Panc1 (cell line): ENCODE measurements at regions not wholly inside any gene's neighbourhood (a gene's known extent, or its start where the extent isn't known, plus 50 kb on each side); places are given as distances from the start of the nearest gene placed in this dataset.

Experiments used
- ATAC-seq: fragments of 200-7000 bp; cut with Tn5 transposase; 2 replicates; pipeline ENCODE4 v1.9.1; 2020; ENCODE audit warnings: mild to moderate bottlenecking, moderate library complexity
- BruUV-seq: library from RNA; stranded (reverse); fragments of 400-500 nt; replicated peaks from 2 replicates; lab custom pipeline; 2021; lab: Mats Ljungman, UMichigan
- CTCF ChIA-PET: fragments of 300-600 bp; sonication (Branson Sonifier 250); formaldehyde crosslinking; loops from one replicate; lab custom pipeline; 2022; ENCODE audit warnings: antibody characterized with exemption; lab: Charles Lee
- POLR2A ChIA-PET: fragments of 300-600 bp; sonication (Branson Sonifier 250); formaldehyde crosslinking; loops from one replicate; lab custom pipeline; 2022; ENCODE audit warnings: antibody characterized with exemption; lab: Charles Lee
- DNase-seq: peaks from one replicate; pipeline ENCODE4 v3.0.0-alpha.2; 2010; ENCODE audit warnings: low read depth, low spot score
- H3K27ac ChIP-seq: 2 replicates; pipeline ENCODE4 v1.5.1; 2011; ENCODE audit warnings: mild to moderate bottlenecking, low read length, inconsistent platforms
- H3K27me3 ChIP-seq: fragments of 200-500 bp; sonication (Bioruptor generic); 2 replicates; pipeline ENCODE4 v1.6.0; 2014; ENCODE audit warnings: low read length, inconsistent platforms; ENCODE audit not compliant: control insufficient read depth, insufficient read depth
- H3K36me3 ChIP-seq: fragments of 200-500 bp; sonication (Bioruptor generic); 2 replicates; pipeline ENCODE4 v1.5.1; 2014; ENCODE audit warnings: inconsistent platforms, mild to moderate bottlenecking, low read length, moderate library complexity; ENCODE audit not compliant: control insufficient read depth, insufficient read depth
- H3K4me1 ChIP-seq: 2 replicates; pipeline ENCODE4 v1.5.1; 2011; ENCODE audit warnings: inconsistent platforms, mild to moderate bottlenecking, low read length, moderate library complexity; ENCODE audit not compliant: control insufficient read depth, insufficient read depth
- H3K4me3 ChIP-seq, 2 experiments: 2 replicates each; pipeline ENCODE4 v1.5.1; 2011 to 2012; ENCODE audit warnings: low read depth in 2 of 2, low read length in 2 of 2, mild to moderate bottlenecking in 2 of 2, inconsistent platforms in 1 of 2, moderate library complexity in 1 of 2
- H3K9me3 ChIP-seq: fragments of 200-500 bp; sonication (Bioruptor generic); 2 replicates; pipeline ENCODE4 v1.5.1; 2014; ENCODE audit warnings: low read depth, mild to moderate bottlenecking, inconsistent platforms, low read length, moderate library complexity; ENCODE audit not compliant: control insufficient read depth, insufficient read depth
- CTCF ChIP-seq: fragments of 450-650 bp; IDR thresholded peaks from 2 replicates; pipeline ENCODE4 v1.5.1; 2017; ENCODE audit warnings: mild to moderate bottlenecking
- POLR2AphosphoS5 ChIP-seq: IDR thresholded peaks from 2 replicates; pipeline ENCODE4 v1.6.1; 2012; ENCODE audit warnings: mild to moderate bottlenecking, low read depth, low read length, moderate library complexity
- REST ChIP-seq, 2 experiments: IDR thresholded peaks; 2 replicates each; pipeline ENCODE4 v1.6.1; 2011 to 2012; ENCODE audit warnings: low read depth in 2 of 2, control low read depth in 1 of 2, low read length in 1 of 2, mild to moderate bottlenecking in 1 of 2, moderate library complexity in 1 of 2; ENCODE audit not compliant: insufficient read depth in 1 of 2
- SIN3A ChIP-seq: IDR thresholded peaks from 2 replicates; pipeline ENCODE4 v1.6.1; 2012; ENCODE audit warnings: low read depth, mild to moderate bottlenecking, low read length, moderate library complexity, borderline replicate concordance; ENCODE audit not compliant: insufficient read depth
- TCF7L2 ChIP-seq: IDR thresholded peaks from 2 replicates; pipeline ENCODE4 v1.6.1; 2011; ENCODE audit warnings: mild to moderate bottlenecking, low read depth, low read length, inconsistent platforms
- in situ Hi-C: cut with HindIII; loops from 2 replicates; pipeline ENCODE4 v1.10.0; 2016; ENCODE audit warnings: low sequenced_read_pairs, low pct_unique_long_range_greater_than_20kb
- intact Hi-C: fragments of 100-400 bp; cut with micrococcal nuclease; formaldehyde crosslinking; loops from one replicate; pipeline ENCODE4 v1.10.0; 2022; ENCODE audit not compliant: unreplicated experiment

GRCh38 chr5:167785106-167785505 is 506.3 kb upstream of the WWC1 start:
- Histone ChIP-seq H3K4me1 (no peaks in the 10 kb centered on the region), H3K9me3 (no peaks in the 10 kb centered on the region), H3K36me3 (no peaks in the 10 kb centered on the region), H3K27me3 (no peaks in the 10 kb centered on the region), H3K27ac (no peak overlapping the region), H3K4me3 (no peak overlapping the region)
- CTCF ChIA-PET, result no interaction called here
- POLR2A ChIA-PET, result no interaction called here
- ATAC-seq, result no peak
- intact Hi-C loops, result no loop called here
- TF ChIP-seq SIN3A (no peak), TCF7L2 (no peak), POLR2AphosphoS5 (no peak), CTCF (no peak), REST (IDR thresholded peaks at IDR 0.05; ENCODE audit: insufficient read depth in 1 of 2, low read depth in 2 of 2, low read length in 1 of 2) (no peak)
- in situ Hi-C loops, result no loop called here
- DNase-seq, result no peak
- BruUV-seq, result no TSS peak

GRCh38 chr5:167785901-167786300 is 505.5 kb upstream of the WWC1 start:
- Histone ChIP-seq H3K27ac (no peak overlapping the region), H3K36me3 (no peaks in the 10 kb centered on the region), H3K27me3 (no peaks in the 10 kb centered on the region), H3K4me1 (no peaks in the 10 kb centered on the region), H3K9me3 (no peaks in the 10 kb centered on the region), H3K4me3 (no peak overlapping the region)
- no TSS peak for BruUV-seq
- ChIA-PET CTCF (interaction anchor here (0.7 kb wide), 1 partner anchor 85 kb away, joined by 4 read pairs; no protein-coding TSS in a partner anchor), POLR2A (no interaction called here)
- TF ChIP-seq REST (IDR thresholded peaks at IDR 0.05; ENCODE audit: insufficient read depth in 1 of 2, low read depth in 2 of 2, low read length in 1 of 2), result no peak
- TF ChIP-seq TCF7L2, result no peak
- TF ChIP-seq POLR2AphosphoS5, result no peak
- TF ChIP-seq CTCF, result no peak
- TF ChIP-seq SIN3A, result no peak
- ATAC-seq (no peak), DNase-seq (no peak)
- in situ Hi-C loops, result no loop called here
- intact Hi-C loops, result no loop called here
